PC-3 (cell line): ENCODE measurements at regions not wholly inside any gene's neighbourhood (a gene's known extent, or its start where the extent isn't known, plus 50 kb on each side); places are given as distances from the start of the nearest gene placed in this dataset.

Experiments
- ATAC-seq: fragments of 200-7000 bp; cut with Tn5 transposase; 2 replicates; pipeline ENCODE4 v1.9.1; 2020; ENCODE audit warnings: mild to moderate bottlenecking, moderate library complexity
- BruUV-seq: library from RNA; stranded (reverse); fragments of 400-500 nt; replicated peaks from 2 replicates; lab custom pipeline; 2021; lab: Mats Ljungman, UMichigan
- CTCF ChIA-PET: fragments of 300-600 bp; sonication (Branson Sonifier 250); formaldehyde crosslinking; loops from one replicate; lab custom pipeline; 2022; ENCODE audit warnings: antibody characterized with exemption; lab: Charles Lee
- POLR2A ChIA-PET: fragments of 300-600 bp; sonication (Branson Sonifier 250); formaldehyde crosslinking; loops from one replicate; lab custom pipeline; 2022; ENCODE audit warnings: antibody characterized with exemption; ENCODE audit not compliant: unreplicated experiment; lab: Charles Lee
- DNase-seq: peaks from one replicate; pipeline ENCODE4 v3.0.0-alpha.2; 2015
- H2AFZ ChIP-seq: fragments of 300-600 bp; sonication (generic); 2 replicates; pipeline ENCODE4 v1.6.0; 2016; ENCODE audit warnings: antibody characterized with exemption, low read length
- H3F3A ChIP-seq: fragments of 300-600 bp; sonication (generic); one replicate; pipeline ENCODE4 v1.6.0; 2017; ENCODE audit warnings: antibody characterized with exemption, low read length, control low read depth, mild to moderate bottlenecking; ENCODE audit not compliant: unreplicated experiment
- H3K27ac ChIP-seq: fragments of 300-600 bp; sonication (generic); 2 replicates; pipeline ENCODE4 v1.5.1; 2016; ENCODE audit warnings: mild to moderate bottlenecking, low read length
- H3K27me3 ChIP-seq: fragments of 300-600 bp; sonication (generic); 2 replicates; pipeline ENCODE4 v1.6.1; 2016; ENCODE audit warnings: low read length, mixed read lengths
- H3K36me3 ChIP-seq: fragments of 300-600 bp; sonication (generic); 2 replicates; pipeline ENCODE4 v1.6.1; 2016; ENCODE audit warnings: low read depth, mixed run types, low read length, mixed read lengths
- H3K4me1 ChIP-seq: fragments of 300-600 bp; sonication (generic); 2 replicates; pipeline ENCODE4 v1.5.1; 2016; ENCODE audit warnings: low read length; ENCODE audit not compliant: insufficient read depth
- H3K4me2 ChIP-seq: fragments of 300-600 bp; sonication (generic); 2 replicates; pipeline ENCODE4 v1.6.0; 2016; ENCODE audit warnings: low read length
- H3K4me3 ChIP-seq: fragments of 300-600 bp; sonication (generic); 2 replicates; pipeline ENCODE4 v1.5.1; 2016; ENCODE audit warnings: mild to moderate bottlenecking, low read length, mixed read lengths
- H3K79me2 ChIP-seq: fragments of 300-600 bp; sonication (generic); 2 replicates; pipeline ENCODE4 v1.6.1; 2017; ENCODE audit warnings: low read length, mixed read lengths
- H3K9ac ChIP-seq: fragments of 300-600 bp; sonication (generic); 2 replicates; pipeline ENCODE4 v1.6.0; 2016; ENCODE audit warnings: mild to moderate bottlenecking, low read length
- H3K9me2 ChIP-seq: fragments of 300-600 bp; sonication (generic); replicated peaks from 2 replicates; pipeline ENCODE4 v1.6.1; 2016; ENCODE audit warnings: mixed run types, low read length, mixed read lengths
- H3K9me3 ChIP-seq: fragments of 300-600 bp; sonication (generic); 2 replicates; pipeline ENCODE4 v1.6.1; 2016; ENCODE audit warnings: low read length, mixed read lengths
- H4K20me1 ChIP-seq: fragments of 300-600 bp; sonication (generic); 2 replicates; pipeline ENCODE4 v1.6.1; 2016; ENCODE audit warnings: low read length, mixed read lengths
- EZH2 ChIP-seq: fragments of 300-600 bp; sonication (generic); IDR thresholded peaks from one replicate; pipeline ENCODE4 v1.6.1; 2017; ENCODE audit warnings: antibody characterized with exemption, mild to moderate bottlenecking, low read length; ENCODE audit not compliant: unreplicated experiment
- EZH2phosphoT487 ChIP-seq: fragments of 300-600 bp; sonication (generic); IDR thresholded peaks from 2 replicates; pipeline ENCODE4 v1.6.1; 2018; ENCODE audit warnings: mild to moderate bottlenecking, antibody characterized with exemption, low read length, borderline replicate concordance
- intact Hi-C: fragments of 100-400 bp; cut with micrococcal nuclease; formaldehyde crosslinking; loops from 2 replicates; pipeline ENCODE4 v1.9.0; 2023
- TF ChIP-seq, protein P1 (sequence below): fragments of 300-600 bp; sonication (generic); conservative IDR thresholded peaks from 2 replicates; pipeline ENCODE4 v1.5.1; 2017; ENCODE audit warnings: antibody characterized with exemption, low read depth, mild to moderate bottlenecking, low read length

DNA sequence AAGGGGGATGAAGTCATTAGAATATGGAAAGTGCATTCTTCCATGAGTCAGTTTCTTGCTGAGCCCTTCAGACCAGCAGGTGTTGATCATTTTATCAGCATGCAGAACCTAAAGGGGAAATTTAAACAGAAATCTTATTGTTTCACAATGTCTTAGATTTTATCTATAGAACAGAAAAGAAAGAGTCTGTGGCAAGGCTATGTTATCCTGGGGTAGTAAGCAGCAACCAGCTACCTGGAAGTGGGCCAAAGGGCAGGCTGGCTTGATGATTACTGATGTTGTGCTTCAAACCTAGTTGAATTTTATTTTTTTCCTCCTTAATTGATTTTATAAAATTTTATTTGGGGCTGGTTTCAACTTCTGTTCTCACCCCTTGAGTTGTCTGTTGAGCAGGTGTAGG is 101.5 kb downstream of the LRRC70 start:
- ATAC-seq: no peak
- no peak overlapping the region for H3K4me2 ChIP-seq
- H3K4me3 ChIP-seq: no peak overlapping the region
- no peaks in the 10 kb centered on the region for H3K4me1 ChIP-seq
- H3K36me3 ChIP-seq: no peaks in the 10 kb centered on the region
- no peaks in the 10 kb centered on the region for H3F3A ChIP-seq
- H4K20me1 ChIP-seq: no peaks in the 10 kb centered on the region
- TF ChIP-seq EZH2: no peak
- TF ChIP-seq EZH2phosphoT487: no peak
- TF ChIP-seq, protein P1, sequence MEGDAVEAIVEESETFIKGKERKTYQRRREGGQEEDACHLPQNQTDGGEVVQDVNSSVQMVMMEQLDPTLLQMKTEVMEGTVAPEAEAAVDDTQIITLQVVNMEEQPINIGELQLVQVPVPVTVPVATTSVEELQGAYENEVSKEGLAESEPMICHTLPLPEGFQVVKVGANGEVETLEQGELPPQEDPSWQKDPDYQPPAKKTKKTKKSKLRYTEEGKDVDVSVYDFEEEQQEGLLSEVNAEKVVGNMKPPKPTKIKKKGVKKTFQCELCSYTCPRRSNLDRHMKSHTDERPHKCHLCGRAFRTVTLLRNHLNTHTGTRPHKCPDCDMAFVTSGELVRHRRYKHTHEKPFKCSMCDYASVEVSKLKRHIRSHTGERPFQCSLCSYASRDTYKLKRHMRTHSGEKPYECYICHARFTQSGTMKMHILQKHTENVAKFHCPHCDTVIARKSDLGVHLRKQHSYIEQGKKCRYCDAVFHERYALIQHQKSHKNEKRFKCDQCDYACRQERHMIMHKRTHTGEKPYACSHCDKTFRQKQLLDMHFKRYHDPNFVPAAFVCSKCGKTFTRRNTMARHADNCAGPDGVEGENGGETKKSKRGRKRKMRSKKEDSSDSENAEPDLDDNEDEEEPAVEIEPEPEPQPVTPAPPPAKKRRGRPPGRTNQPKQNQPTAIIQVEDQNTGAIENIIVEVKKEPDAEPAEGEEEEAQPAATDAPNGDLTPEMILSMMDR: no peak
- no peaks in the 10 kb centered on the region for H3K79me2 ChIP-seq
- H2AFZ ChIP-seq: no peak overlapping the region
- no peaks in the 10 kb centered on the region for H3K9me2 ChIP-seq
- H3K9ac ChIP-seq: no peak overlapping the region
- ChIA-PET POLR2A (no interaction called here), CTCF (no interaction called here)
- H3K27me3 ChIP-seq: no peaks in the 10 kb centered on the region
- H3K27ac ChIP-seq: no peak overlapping the region
- no peaks in the 10 kb centered on the region for H3K9me3 ChIP-seq
- intact Hi-C loops: no loop called here
- BruUV-seq: no TSS peak
- DNase-seq: no peak
